ENCODE measurements at regions not wholly inside any gene's neighbourhood (a gene's known extent, or its start where the extent isn't known, plus 50 kb on each side); places are given as distances from the start of the nearest gene placed in this dataset.
"Not testable (repeated sequence)": the region's sequence is repeated elsewhere in the genome, so short reads cannot be mapped to it uniquely, and the experiment has no call there.

DNA sequence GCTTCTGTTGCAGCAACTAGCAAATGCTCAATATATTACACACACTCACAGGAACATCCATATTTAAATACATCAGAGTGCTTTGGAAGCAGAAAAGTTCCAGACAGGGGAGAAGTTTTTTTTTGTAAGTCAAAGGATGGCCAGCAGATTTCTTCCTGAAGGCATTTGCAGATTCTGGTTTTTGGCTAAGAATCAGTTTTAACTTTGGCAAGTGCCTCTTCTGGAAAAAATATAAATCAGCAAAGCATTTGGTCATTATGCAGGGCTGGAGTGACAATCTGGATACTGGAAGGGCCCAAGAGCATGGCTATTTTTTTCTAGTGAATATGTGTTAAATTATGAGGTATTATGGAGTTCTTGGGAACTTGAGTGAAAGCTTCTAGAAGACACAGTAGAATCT is 495.3 kb upstream of the ARPP21 start:
- H3K36me3 Mint-ChIP-seq, result no peaks in the 10 kb centered on the region
- no peak overlapping the region for H3K27ac Mint-ChIP-seq
- ATAC-seq, result no peak
- no peak overlapping the region for H3K4me3 Mint-ChIP-seq
- no peaks in the 10 kb centered on the region for H3K27me3 Mint-ChIP-seq
- H3K9me3 Mint-ChIP-seq, result peaks cover 16% of the 10 kb centered on the region
- H3K4me1 Mint-ChIP-seq, result no peaks in the 10 kb centered on the region

DNA sequence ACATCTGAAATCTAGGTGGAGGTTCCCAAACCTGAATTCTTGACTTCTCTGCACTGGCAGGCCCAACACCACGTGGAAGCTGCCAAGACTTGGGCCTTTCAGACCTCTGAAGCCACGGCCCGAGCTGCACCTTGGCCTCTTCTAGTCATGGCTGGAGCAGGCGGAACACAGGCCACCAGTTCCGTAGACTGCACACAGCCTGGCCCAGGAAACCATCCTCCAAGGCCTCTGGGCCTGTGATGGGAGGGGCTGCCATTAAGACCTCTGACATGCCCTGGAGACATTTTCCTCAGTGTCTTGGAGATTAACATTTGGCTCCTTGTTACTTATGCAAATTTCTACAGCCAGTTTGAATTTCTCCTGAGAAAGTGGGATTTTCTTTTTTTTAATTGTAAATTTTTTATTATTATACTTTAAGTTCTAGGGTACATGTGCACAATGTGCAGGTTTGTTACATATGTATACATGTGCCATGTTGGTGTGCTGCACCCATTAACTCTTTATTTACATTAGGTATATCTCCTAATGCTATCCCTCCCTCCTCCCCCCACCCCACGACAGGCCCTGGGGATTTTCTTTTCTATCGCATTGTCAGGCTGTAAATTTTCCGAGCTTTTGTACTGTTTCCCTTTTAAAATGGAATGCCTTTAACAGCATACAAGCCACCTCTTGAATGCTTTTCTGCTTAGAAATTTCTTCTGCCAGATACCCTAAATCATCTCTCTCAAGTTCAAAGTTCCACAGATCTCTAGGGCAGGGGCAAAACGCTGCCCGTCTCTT is 492.9 kb upstream of the ARPP21 start:
- H3K9me3 Mint-ChIP-seq, result peaks cover 14% of the 10 kb centered on the region
- H3K4me3 Mint-ChIP-seq, H3K27ac Mint-ChIP-seq, H3K36me3 Mint-ChIP-seq, H3K4me1 Mint-ChIP-seq, H3K27me3 Mint-ChIP-seq: not testable (repeated sequence)
- ATAC-seq, result peak; percentile 24

DNA sequence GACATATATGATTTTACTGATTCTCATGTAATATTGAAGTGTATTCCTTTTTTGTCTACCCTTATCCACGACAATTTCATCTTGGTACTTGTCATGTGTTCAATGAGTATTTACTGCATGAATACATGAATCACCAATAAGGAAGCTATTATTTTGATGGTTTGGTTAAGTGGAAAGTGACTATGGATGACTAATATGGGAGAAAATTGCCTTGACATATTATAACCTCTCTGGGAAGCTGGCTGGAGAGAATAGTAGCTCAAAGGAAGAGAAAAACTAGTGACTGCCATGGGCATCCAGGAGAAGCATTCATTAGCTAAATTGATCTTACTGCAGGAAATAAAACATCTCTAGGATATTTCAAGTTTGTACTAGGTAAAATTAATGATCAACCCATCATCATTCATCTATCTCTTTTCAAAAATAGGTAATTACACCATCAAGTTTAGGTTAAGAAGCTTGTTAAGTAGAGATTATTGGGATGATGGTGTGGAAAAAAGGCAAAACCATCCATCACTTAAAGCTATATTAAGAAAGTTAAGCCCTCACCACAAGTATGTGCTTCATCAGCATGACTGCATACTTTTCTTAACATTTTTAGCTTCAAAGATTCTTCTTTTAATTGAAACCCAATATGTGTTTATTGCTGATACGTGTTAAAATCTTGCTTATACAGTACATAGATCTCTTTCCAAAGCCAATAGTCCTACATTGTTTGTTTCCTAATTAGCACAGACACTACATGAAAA is 455.2 kb upstream of the ARPP21 start:
- Mint-ChIP-seq H3K4me1 (no peaks in the 10 kb centered on the region), H3K4me3 (no peak overlapping the region), H3K36me3 (no peaks in the 10 kb centered on the region), H3K27me3 (no peaks in the 10 kb centered on the region), H3K9me3 (peaks cover 11% of the 10 kb centered on the region), H3K27ac (no peak overlapping the region)
- ATAC-seq, result no peak

DNA sequence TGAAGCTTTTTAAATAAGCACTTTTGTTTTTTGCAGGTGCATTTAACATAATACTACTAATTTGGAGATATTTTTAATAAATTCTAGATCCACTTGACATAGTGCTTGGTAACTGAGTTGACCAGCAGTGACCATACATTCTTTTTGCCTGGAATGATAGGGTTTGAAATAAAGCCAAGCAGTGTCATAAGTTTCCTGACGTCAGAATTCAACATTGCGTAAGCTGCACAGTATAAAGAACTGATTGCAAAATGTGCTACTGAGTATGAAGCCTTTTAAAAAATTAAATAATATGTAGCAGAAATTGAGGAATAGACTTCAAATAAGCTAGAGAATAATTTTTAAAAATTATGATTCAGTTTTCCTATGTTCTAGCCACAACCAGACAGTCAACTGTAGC is 454.6 kb upstream of the ARPP21 start:
- Mint-ChIP-seq H3K4me3 (no peak overlapping the region), H3K9me3 (peaks cover 11% of the 10 kb centered on the region), H3K36me3 (no peaks in the 10 kb centered on the region), H3K27me3 (no peaks in the 10 kb centered on the region), H3K4me1 (no peaks in the 10 kb centered on the region), H3K27ac (no peak overlapping the region)
- no peak for ATAC-seq

DNA sequence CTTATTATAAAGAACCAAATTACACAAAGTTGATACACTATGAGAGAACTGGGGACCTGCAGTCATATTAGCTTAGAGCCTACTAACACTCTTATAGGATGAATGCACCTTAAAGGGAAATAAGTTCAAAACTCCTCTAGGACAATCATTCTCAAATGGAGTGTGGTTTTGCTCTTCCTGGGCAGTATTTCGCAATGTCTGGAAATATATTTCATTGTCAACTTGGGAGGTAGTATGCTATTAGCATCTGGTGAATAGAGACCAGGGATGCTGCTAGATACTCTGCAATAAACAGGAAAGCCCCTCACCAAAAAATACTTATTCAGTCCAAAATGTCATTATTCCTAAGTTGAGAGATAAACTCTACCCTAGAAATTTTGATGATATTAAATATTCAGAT is 451.4 kb upstream of the ARPP21 start:
- ATAC-seq, result no peak
- Mint-ChIP-seq H3K9me3 (peaks cover 2% of the 10 kb centered on the region), H3K36me3 (no peaks in the 10 kb centered on the region), H3K27ac (no peak overlapping the region), H3K4me3 (no peak overlapping the region), H3K4me1 (no peaks in the 10 kb centered on the region), H3K27me3 (no peaks in the 10 kb centered on the region)

DNA sequence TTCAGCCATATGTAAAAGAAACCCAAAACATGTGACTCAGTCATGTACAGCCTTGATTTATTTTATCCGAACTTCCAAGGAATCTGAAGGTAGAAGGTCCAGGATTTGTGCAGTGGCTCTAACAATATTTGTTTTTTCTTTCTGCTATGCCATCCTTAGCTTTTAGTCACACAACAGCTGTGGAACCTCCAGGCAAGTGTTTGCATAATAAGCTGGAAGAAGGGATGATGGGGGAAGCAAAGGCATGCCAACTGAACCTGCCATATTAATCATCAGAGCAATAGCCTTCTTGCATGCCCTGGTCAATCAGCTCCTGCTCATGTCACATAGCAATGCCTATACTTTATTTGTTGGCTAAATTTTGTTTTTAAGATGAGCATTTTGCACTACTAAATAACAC is 444.7 kb upstream of the ARPP21 start:
- no peak for ATAC-seq
- no peaks in the 10 kb centered on the region for H3K4me1 Mint-ChIP-seq
- no peaks in the 10 kb centered on the region for H3K9me3 Mint-ChIP-seq
- no peaks in the 10 kb centered on the region for H3K36me3 Mint-ChIP-seq
- H3K27ac Mint-ChIP-seq, result no peak overlapping the region
- no peaks in the 10 kb centered on the region for H3K27me3 Mint-ChIP-seq
- H3K4me3 Mint-ChIP-seq, result no peak overlapping the region

DNA sequence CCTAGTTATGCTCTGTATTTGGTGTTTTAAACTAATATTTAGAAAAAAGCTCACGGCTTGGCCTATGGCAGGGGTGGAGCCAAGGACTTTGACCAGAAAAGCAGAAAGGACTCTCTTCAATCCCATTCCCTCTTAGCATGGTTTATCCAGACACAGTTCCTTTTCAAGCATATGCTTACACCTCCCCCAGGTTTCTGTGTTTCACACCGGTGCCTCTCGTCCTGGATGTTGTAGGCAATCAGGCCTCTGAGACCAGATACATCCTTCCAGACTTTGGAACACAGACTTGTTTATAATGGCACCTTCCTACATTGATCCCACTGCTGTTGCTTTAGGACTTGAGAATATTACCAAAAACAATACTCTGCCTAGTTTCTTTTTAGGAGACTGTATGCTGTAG is 440.5 kb upstream of the ARPP21 start:
- Mint-ChIP-seq H3K27me3 (no peaks in the 10 kb centered on the region), H3K4me1 (no peaks in the 10 kb centered on the region), H3K4me3 (no peak overlapping the region), H3K9me3 (no peaks in the 10 kb centered on the region), H3K27ac (no peak overlapping the region), H3K36me3 (no peaks in the 10 kb centered on the region)
- ATAC-seq, result no peak

DNA sequence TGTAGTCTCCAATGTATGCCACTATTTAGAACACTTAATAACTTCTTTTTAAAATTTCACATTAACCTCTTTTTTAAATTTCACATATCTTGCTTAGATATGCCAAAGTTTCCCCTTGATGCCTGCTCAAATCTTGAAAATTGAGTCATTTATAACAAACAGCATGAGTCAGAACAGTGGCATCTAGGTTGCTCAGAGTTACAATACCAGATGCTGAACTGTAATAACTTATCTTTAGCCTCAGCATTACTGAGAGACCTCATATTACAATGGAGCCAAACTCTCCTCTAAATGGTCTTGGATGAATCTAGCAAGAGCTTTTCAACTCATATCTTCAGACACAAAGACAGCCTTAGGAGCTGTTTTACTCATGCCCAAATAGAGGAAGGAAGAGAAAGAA is 439.3 kb upstream of the ARPP21 start:
- Mint-ChIP-seq H3K4me3 (no peak overlapping the region), H3K27me3 (no peaks in the 10 kb centered on the region), H3K36me3 (no peaks in the 10 kb centered on the region), H3K9me3 (no peaks in the 10 kb centered on the region), H3K4me1 (no peaks in the 10 kb centered on the region), H3K27ac (no peak overlapping the region)
- no peak for ATAC-seq

DNA sequence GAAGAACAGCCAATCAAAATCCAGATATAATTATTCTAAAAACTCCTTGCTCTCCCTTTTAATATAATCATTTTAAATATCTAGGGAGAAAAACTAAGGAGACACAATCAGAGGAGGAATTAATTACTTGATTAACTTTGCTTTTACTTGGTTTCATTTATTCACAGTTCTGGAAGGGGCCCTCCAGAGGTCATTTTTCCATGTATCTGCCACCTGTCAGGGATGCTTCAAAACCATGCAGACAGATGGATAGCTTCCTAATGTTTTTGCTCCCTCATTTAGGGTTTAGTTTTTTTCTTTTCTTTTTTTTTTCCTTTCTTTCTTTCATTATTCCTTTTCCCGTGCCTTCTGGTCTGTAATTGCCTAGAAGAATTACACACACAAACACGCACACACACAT is 438.1 kb upstream of the ARPP21 start:
- no peak for ATAC-seq

DNA sequence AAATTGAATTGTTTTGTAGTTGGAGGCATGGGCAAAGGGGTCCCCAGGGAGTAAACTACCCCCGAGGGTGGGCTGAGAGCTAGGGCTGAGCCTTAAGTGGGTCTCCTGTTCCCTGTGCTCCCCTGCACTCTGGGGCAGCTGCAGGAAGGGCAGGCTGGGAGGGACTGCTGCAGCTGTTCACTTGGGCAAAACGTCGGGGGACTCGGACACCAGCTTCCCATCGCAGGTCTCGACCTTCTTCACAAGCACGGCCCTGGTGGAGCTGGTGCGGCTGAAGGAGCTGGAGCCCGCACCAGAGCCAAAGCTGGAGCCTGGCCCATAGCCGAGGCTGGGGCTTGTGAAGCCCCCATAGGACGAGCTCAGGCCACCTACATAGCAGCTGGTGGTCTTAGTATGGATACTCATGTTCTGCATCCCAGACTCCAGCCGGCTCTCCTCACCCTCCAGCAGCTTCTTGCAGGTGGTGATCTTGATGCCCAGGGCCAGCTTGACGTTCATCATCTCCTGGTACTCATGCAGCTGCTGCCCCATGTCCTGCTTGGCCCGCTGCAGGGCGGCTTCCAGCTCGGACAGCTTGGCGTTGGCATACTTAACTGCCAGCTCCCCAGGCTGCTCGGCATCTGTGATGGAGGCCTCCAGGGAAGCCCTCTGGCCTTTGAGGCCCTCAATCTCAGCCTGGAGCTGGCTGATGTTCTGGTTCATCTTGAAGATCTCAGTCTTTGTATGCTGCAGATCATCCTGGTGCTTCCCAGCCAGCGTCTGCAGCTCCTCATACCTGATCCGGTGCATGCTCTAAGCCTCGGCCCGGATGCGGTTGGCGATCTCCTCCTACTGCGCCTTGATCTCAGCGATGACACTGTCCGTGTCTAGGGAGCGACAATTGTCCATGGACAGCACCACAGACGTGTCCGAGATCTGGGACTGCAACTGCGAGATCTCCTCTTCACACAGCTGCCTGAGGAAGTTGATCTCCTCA is 423.5 kb upstream of the ARPP21 start:
- H3K9me3 Mint-ChIP-seq, result peaks cover 8% of the 10 kb centered on the region
- no peak overlapping the region for H3K27ac Mint-ChIP-seq
- no peak for ATAC-seq
- no peaks in the 10 kb centered on the region for H3K27me3 Mint-ChIP-seq
- H3K4me1 Mint-ChIP-seq, result no peaks in the 10 kb centered on the region
- no peaks in the 10 kb centered on the region for H3K36me3 Mint-ChIP-seq
- no peak overlapping the region for H3K4me3 Mint-ChIP-seq

More for the DNA sequence above, 438.1 kb upstream of the ARPP21 start:
- H3K4me1 Mint-ChIP-seq, result no peaks in the 10 kb centered on the region
- H3K27me3 Mint-ChIP-seq, result no peaks in the 10 kb centered on the region
- H3K9me3 Mint-ChIP-seq, result peaks cover 3% of the 10 kb centered on the region
- H3K36me3 Mint-ChIP-seq, result no peaks in the 10 kb centered on the region
- no peak overlapping the region for H3K4me3 Mint-ChIP-seq
- no peak overlapping the region for H3K27ac Mint-ChIP-seq

DNA sequence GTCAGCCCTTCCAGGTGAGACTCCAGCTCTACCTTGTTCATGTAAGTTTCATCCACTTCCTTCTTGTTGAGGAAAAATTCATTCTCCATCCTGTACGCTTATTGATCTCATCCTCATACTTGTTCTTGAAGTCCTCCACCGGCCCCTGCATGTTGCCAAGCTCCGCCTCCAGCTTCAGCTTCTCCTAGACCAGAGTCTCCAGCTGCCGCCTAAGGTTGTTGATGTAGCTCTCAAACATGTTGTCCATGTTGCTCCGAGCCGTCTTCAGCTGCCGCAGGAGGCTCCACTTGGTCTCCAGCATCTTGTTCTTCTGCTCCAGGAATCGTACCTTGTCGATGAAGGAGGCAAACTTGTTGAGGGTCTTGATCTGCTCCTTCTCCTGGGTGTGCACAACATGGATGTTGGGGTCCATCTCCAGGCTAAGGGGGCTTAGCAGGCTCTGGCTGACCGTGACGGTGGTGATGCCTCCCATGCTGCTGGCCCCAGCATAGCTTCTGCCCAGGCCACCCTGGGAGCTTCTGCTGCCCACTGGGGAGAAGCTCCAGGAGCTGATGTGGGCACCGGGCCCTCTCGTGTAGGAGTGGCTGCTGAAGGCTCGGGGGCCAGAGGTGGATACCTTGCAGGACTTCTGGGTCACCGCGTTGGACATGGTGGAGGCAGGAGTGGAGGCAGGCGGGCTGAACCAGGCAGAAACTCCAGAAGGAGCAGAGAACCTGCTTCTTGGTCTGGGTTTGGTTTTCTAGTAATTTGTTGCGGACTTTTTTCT is 422.6 kb upstream of the ARPP21 start:
- no peak overlapping the region for H3K4me3 Mint-ChIP-seq
- no peak for ATAC-seq

DNA sequence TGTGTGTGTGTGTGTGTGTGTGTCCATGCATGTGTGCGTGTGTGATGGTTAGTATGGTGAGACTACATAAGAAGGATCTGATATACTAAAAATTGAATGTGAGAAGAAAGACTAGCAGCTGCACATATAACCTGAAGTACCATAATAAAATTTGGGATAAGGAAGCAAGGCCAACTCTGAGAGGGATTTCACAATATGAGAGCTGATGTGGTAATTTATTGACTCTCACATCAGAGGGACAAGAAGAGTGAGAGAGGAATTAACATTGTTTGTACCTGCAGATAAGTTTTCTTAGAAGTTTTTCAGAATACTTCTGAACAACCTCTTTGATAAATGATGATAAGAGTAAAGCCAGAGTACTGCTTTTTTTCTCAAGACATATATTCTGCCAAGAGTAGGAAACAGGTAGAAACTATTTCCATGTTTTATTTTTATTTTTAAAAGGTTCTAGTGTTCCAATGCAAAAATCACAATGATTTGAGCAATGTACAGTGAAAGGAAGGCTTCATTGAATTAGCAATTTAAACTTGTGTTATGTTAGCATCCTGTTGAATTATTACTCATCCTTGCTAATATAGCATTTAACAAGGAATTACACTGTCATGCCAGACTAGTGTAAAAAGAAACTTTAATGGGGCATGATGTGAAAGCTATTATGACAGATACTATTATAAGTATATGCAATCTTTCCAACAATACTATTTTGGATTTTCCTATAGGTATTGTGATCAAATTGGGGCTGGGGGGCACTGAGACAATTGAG is 415.5 kb upstream of the ARPP21 start:
- H3K4me1 Mint-ChIP-seq, result no peaks in the 10 kb centered on the region
- no peak overlapping the region for H3K4me3 Mint-ChIP-seq
- H3K9me3 Mint-ChIP-seq, result no peaks in the 10 kb centered on the region
- no peaks in the 10 kb centered on the region for H3K36me3 Mint-ChIP-seq
- no peaks in the 10 kb centered on the region for H3K27me3 Mint-ChIP-seq
- ATAC-seq, result no peak
- no peak overlapping the region for H3K27ac Mint-ChIP-seq

More for the DNA sequence above, 422.6 kb upstream of the ARPP21 start:
- Mint-ChIP-seq H3K9me3 (peaks cover 8% of the 10 kb centered on the region), H3K27ac (no peak overlapping the region), H3K4me1 (no peaks in the 10 kb centered on the region), H3K27me3 (no peaks in the 10 kb centered on the region), H3K36me3 (no peaks in the 10 kb centered on the region)

DNA sequence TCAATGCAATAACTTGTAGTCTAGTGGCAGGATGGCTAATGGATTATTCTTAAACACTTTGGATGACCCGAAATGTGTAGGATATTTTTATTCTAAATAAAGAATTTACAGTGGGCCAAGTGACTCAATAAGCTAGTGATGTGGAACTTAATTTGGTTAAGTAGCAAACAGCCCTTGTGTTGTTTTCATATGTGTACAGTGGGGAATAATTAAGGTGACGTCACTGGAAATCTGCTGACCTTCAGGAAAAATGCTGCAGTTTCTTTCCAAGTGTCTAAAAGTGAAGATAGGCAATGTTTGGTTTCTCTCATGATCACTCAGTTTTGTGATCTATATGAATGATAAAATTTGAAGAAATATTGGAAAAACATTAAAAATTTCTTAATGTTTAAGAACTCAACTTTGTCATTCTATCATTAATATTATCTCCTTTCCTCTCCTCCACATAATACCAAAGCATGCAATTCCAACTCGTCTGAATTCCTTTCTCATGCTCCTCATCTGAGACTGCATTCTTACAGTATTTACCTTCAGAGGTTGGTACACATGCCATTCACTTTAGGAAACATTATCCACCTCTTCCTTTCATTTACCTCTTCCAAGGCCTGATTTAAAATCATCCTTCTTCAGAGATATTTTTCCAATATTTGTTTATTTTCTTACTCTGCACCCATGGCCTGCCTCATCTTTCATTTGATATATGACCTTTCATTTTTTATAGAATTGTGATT is 414.6 kb upstream of the ARPP21 start:
- Mint-ChIP-seq H3K27ac (no peak overlapping the region), H3K4me3 (no peak overlapping the region), H3K9me3 (no peaks in the 10 kb centered on the region), H3K36me3 (no peaks in the 10 kb centered on the region), H3K4me1 (no peaks in the 10 kb centered on the region), H3K27me3 (no peaks in the 10 kb centered on the region)
- no peak for ATAC-seq

DNA sequence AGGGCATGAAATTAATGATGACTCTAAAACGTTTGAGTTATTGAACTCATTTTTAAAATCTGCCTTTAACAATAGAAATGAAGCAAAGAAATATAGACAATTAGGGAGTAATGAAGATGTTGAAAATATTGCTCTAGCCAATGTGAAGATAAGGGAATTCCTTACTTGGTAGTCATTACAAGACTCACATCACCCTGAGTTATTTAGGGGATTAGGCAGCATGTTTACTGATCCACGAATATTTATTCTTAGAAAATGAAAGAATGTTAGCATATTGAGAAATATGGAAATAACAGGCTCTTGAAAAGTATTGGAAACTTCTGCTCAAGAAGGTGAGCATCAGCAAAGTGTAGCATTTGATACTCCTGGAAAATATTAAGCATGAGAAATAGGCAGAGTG is 398.1 kb upstream of the ARPP21 start:
- ATAC-seq, result no peak
- peaks cover 3% of the 10 kb centered on the region for H3K9me3 Mint-ChIP-seq
- no peaks in the 10 kb centered on the region for H3K36me3 Mint-ChIP-seq
- H3K4me3 Mint-ChIP-seq, result no peak overlapping the region
- no peaks in the 10 kb centered on the region for H3K27me3 Mint-ChIP-seq
- H3K27ac Mint-ChIP-seq, result no peak overlapping the region
- H3K4me1 Mint-ChIP-seq, result no peaks in the 10 kb centered on the region
